Activated naive CD4-positive, alpha-beta T cell treated with anti-CD3 and anti-CD28 coated beads for 36 hours (primary cell): ENCODE measurements at regions not wholly inside any gene's neighbourhood (a gene's known extent, or its start where the extent isn't known, plus 50 kb on each side); places are given as distances from the start of the nearest gene placed in this dataset.
"Not testable (repeated sequence)": the region's sequence is repeated elsewhere in the genome, so short reads cannot be mapped to it uniquely, and the experiment has no call there.

Experiments used
- CTCF ChIA-PET: fragments of 350-600 bp; sonication (Branson Sonifier 250); formaldehyde crosslinking; loops from one replicate; lab custom pipeline; 2021; ENCODE audit warnings: antibody characterized with exemption; lab: Charles Lee
- DNase-seq: peaks from one replicate; pipeline ENCODE4 v3.0.0-alpha.2; 2020
- H3K27ac Mint-ChIP-seq: one replicate; pipeline ENCODE4 v1.8.0; 2021; ENCODE audit warnings: mild to moderate bottlenecking, mixed read lengths
- H3K27me3 Mint-ChIP-seq: one replicate; pipeline ENCODE4 v1.8.0; 2021; ENCODE audit warnings: low read depth, mixed read lengths
- H3K36me3 Mint-ChIP-seq: one replicate; pipeline ENCODE4 v1.8.0; 2021; ENCODE audit warnings: low read depth, mixed read lengths
- H3K4me1 Mint-ChIP-seq: one replicate; pipeline ENCODE4 v1.8.0; 2021; ENCODE audit warnings: low read depth, mixed read lengths
- H3K4me3 Mint-ChIP-seq: one replicate; pipeline ENCODE4 v1.8.0; 2021; ENCODE audit warnings: mild to moderate bottlenecking, moderate library complexity, mixed read lengths
- H3K9me3 Mint-ChIP-seq: one replicate; pipeline ENCODE4 v1.8.0; 2021; ENCODE audit warnings: mixed read lengths
- intact Hi-C: fragments of 100-400 bp; cut with micrococcal nuclease; formaldehyde crosslinking; loops from one replicate; pipeline ENCODE4 v1.15.1; 2023

DNA sequence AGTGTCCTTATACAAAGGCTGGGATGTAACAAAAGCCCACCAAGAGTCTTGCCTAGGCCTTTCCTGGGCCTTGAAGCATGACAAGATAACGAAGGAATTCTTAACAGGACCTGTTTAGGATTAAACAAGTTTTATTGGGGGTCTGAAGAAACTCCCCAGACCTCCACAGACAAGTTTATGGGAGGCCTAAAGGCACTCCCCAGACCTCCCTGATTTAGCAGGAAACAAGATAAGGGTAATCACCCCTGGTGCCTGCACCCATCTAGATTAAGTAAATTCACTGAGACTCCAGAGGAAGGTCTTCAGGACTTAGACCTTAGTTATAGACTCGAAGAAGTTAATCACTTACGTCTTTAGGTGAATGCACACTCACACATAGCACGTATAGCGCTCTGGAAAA is 208.4 kb upstream of the SMLR1 start:
- intact Hi-C loops, H3K36me3 Mint-ChIP-seq, H3K27me3 Mint-ChIP-seq, DNase-seq, H3K9me3 Mint-ChIP-seq, H3K27ac Mint-ChIP-seq, H3K4me3 Mint-ChIP-seq, CTCF ChIA-PET: not testable (repeated sequence)
- H3K4me1 Mint-ChIP-seq, result peaks cover 14% of the 10 kb centered on the region

DNA sequence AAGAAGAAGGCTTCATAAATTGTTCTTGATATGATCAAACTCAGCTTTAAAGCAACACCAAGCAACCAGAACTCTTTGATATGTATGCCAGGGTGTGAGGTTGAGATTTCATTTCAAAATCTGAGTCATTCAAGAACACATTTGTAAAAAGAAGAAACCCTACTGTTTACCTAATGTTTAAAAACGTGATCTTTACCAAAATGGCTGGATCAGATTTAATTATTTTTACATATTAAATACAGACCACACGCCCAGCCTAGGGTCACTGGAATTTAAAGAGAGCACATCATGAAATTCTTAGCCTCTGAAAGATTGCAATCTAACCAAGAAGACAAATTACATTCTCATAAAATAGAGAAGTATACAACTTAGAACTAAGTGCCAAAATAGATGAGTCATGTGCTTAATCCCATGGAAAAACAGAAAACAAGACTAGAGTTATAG is 206.8 kb upstream of the SMLR1 start:
- intact Hi-C loops, result loop anchor here (2.0 to 5.0 kb wide), 2 partner anchors 104 to 593 kb away; no protein-coding TSS in a partner anchor
- Mint-ChIP-seq H3K9me3 (peaks cover 8% of the 10 kb centered on the region), H3K27me3 (no peaks in the 10 kb centered on the region), H3K27ac (no peak overlapping the region), H3K4me3 (no peak overlapping the region), H3K36me3 (no peaks in the 10 kb centered on the region), H3K4me1 (peaks cover 14% of the 10 kb centered on the region)
- no peak for DNase-seq
- CTCF ChIA-PET, result no interaction called here

DNA sequence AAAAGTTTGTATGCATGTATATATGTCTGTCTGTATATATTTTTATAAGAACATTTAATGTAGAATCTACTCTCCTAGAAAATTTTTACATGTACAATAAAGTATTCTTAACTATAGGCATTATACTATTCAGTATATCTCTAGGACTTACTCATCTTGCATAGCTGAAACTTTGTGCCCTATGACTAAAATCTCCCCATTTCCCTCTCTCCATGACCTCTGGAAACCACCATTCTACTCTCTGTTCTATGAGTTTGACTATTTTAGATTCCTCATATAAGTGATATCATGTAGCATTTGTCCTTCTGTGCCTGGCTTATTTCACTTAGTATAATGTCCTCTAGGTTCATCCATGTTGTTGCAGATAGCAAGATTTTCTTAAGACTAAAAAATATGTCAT is 205.1 kb upstream of the SMLR1 start:
- Mint-ChIP-seq H3K27me3 (no peaks in the 10 kb centered on the region), H3K9me3 (peaks cover 8% of the 10 kb centered on the region), H3K27ac (no peak overlapping the region), H3K4me1 (peaks cover 17% of the 10 kb centered on the region), H3K36me3 (no peaks in the 10 kb centered on the region), H3K4me3 (no peak overlapping the region)
- CTCF ChIA-PET, result interaction anchor here (0.9 kb wide), 1 partner anchor 76 kb away, joined by 3 read pairs; no protein-coding TSS in a partner anchor
- no peak for DNase-seq
- intact Hi-C loops, result loop anchor here (1.0 to 5.0 kb wide), 3 partner anchors 20 to 595 kb away; no protein-coding TSS in a partner anchor

DNA sequence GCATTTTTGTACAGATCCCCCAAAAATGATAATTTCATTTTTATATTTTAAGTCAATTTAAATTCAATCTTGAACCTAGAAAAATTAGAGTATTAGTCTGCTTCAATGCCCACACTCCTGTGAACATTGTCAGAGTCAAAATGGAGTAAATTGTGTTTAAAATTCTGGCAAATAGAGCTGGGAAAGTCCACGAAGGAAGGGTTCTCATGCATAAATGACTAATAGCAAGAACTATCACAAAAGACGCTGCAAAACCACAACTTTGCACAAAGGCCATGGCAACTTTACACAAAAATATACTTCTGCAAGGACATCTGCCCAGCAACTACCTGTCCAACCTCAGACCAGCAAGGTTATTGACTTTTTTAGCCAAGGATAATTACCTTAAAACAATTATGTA is 203.2 kb upstream of the SMLR1 start:
- Mint-ChIP-seq H3K9me3 (peaks cover 8% of the 10 kb centered on the region), H3K4me3 (no peak overlapping the region), H3K4me1 (peaks cover 17% of the 10 kb centered on the region), H3K27ac (no peak overlapping the region), H3K27me3 (no peaks in the 10 kb centered on the region), H3K36me3 (no peaks in the 10 kb centered on the region)
- DNase-seq, result no peak
- CTCF ChIA-PET, result no interaction called here
- intact Hi-C loops, result loop anchor here (5.0 kb wide), 1 partner anchor 597 kb away; no protein-coding TSS in a partner anchor

DNA sequence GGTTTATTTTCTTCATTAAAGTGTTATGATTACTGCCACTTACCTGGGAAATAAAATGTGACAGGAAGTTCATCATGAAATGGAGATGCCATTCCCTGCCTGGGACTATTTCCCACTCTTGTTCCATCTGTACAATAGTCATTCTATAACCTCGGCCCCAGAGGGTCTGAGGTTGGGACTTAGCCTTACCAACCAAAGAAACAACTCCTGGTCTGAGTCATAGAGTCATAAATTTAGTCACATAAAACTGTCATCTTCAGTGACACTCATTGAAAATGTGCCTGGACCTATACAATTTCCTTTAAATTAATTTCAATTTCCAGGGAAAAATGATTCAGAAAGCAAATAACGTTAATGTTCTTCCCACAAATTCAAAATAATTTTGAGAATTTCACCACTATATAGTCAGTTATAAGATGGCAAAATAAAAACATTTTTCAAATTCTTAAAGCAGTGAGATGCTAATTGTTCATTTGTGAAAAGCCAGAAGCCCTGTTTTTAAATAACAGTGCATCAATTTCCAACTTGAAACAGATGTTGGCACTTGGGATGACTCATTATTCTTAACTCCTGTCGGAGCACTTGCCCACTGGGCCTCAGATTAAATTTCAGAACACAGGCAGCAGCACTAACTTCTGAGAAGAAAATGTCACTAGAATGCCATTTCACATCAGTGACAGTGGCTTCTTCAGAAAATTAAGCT is 201.2 kb upstream of the SMLR1 start:
- CTCF ChIA-PET, result interaction anchor here (0.7 kb wide), 1 partner anchor 123 kb away, joined by 3 read pairs; no protein-coding TSS in a partner anchor

DNA sequence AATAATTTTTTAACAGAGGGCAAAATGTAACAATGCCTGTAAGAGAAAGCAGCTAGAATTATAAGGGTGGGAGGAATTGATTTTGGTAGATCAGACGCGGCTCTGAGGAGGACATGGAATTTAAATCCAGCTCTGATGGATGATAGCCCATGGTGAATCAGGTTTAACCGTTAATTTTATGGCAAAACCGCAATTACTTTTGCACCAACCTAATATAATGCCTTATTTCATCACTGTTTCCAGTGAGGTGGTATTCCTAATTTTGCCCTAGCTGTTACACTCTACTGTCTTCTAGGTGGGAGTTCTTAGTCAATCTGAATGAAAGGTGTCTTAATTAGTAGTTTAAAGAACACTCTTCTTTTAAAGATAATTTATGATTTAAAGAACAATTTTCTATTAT is 198.3 kb upstream of the SMLR1 start:
- no peak overlapping the region for H3K27ac Mint-ChIP-seq
- intact Hi-C loops, result no loop called here
- no peak overlapping the region for H3K4me3 Mint-ChIP-seq
- peaks cover 7% of the 10 kb centered on the region for H3K4me1 Mint-ChIP-seq
- DNase-seq, result no peak
- no peaks in the 10 kb centered on the region for H3K36me3 Mint-ChIP-seq
- CTCF ChIA-PET, result no interaction called here
- H3K9me3 Mint-ChIP-seq, result no peaks in the 10 kb centered on the region
- no peaks in the 10 kb centered on the region for H3K27me3 Mint-ChIP-seq

More for the DNA sequence above, 201.2 kb upstream of the SMLR1 start:
- no peak overlapping the region for H3K4me3 Mint-ChIP-seq
- intact Hi-C loops, result no loop called here
- H3K36me3 Mint-ChIP-seq, result no peaks in the 10 kb centered on the region
- H3K4me1 Mint-ChIP-seq, result peaks cover 15% of the 10 kb centered on the region
- DNase-seq, result peak; percentile 15
- no peak overlapping the region for H3K27ac Mint-ChIP-seq
- no peaks in the 10 kb centered on the region for H3K27me3 Mint-ChIP-seq
- peaks cover 8% of the 10 kb centered on the region for H3K9me3 Mint-ChIP-seq

DNA sequence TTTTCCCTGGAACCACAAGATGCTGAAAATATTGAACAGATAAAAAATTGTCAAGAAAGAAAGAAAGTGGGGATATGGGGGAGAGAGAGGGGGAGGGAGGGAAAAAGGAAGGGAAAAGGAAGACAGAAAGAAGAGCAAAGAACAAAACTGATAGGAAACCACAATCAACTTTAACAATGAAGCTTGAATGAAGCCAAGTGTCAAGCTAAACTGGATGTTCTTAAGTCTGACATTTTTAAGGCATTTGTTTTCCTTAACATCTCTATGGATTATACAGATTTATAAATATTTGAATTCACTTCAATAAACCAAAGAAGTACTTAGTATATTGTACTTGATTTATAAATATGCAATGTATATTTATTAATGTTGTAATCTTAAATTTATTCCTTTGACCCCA is 197.6 kb upstream of the SMLR1 start:
- H3K36me3 Mint-ChIP-seq, result no peaks in the 10 kb centered on the region
- CTCF ChIA-PET, result no interaction called here
- no peaks in the 10 kb centered on the region for H3K27me3 Mint-ChIP-seq
- H3K27ac Mint-ChIP-seq, result no peak overlapping the region
- intact Hi-C loops, result no loop called here
- H3K4me1 Mint-ChIP-seq, result peaks cover 7% of the 10 kb centered on the region
- H3K9me3 Mint-ChIP-seq, result no peaks in the 10 kb centered on the region
- H3K4me3 Mint-ChIP-seq, result no peak overlapping the region
- DNase-seq, result no peak

DNA sequence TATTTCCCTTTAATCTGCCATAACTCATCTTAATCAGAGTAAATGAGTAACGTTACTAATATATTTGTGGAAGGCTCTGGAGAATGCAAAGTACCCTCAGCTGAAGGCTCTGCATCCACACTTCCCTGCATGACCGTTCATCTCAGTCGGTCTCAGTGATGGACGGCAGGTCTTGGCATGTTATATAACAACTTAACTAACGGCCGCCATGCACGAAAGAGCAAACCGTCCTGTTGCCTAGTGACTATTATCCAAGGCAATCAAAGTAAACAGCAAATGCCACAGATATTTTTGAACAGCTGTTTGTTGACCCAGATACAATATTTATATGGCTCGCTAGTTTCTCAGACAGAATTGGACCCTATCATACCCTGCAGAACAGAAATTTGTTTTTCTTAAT is 194.9 kb upstream of the SMLR1 start:
- DNase-seq, result no peak
- CTCF ChIA-PET, result interaction anchor here (0.8 kb wide), 1 partner anchor 306 kb away, joined by 3 read pairs; no protein-coding TSS in a partner anchor
- intact Hi-C loops, result no loop called here
- H3K9me3 Mint-ChIP-seq, result peaks cover 9% of the 10 kb centered on the region
- no peaks in the 10 kb centered on the region for H3K27me3 Mint-ChIP-seq
- H3K4me3 Mint-ChIP-seq, result no peak overlapping the region
- no peaks in the 10 kb centered on the region for H3K36me3 Mint-ChIP-seq
- H3K27ac Mint-ChIP-seq, result no peak overlapping the region
- H3K4me1 Mint-ChIP-seq, result peaks cover 4% of the 10 kb centered on the region

DNA sequence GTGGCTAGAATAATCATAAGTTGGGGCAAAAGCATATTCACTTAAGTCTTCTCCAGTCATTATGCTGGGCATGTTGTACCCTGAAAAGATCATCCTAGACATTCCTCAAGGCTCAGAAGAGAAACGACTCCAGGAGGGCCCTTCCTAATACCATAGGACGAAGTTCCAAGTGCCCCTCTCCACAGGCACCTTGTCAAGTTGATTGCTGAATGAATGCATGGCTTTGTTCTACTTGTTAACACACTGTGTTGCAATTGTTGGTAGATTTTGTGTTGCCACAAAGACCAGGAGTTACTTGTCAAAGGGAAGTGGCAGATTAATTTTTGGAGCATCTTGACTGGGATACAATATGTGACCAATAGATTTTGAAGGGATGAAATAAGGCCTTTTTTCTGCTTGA is 194.3 kb upstream of the SMLR1 start:
- H3K36me3 Mint-ChIP-seq, result no peaks in the 10 kb centered on the region
- intact Hi-C loops, result no loop called here
- CTCF ChIA-PET, result no interaction called here
- DNase-seq, result no peak
- no peak overlapping the region for H3K27ac Mint-ChIP-seq
- H3K9me3 Mint-ChIP-seq, result peaks cover 11% of the 10 kb centered on the region
- H3K4me3 Mint-ChIP-seq, result no peak overlapping the region
- peaks cover 4% of the 10 kb centered on the region for H3K4me1 Mint-ChIP-seq
- no peaks in the 10 kb centered on the region for H3K27me3 Mint-ChIP-seq

DNA sequence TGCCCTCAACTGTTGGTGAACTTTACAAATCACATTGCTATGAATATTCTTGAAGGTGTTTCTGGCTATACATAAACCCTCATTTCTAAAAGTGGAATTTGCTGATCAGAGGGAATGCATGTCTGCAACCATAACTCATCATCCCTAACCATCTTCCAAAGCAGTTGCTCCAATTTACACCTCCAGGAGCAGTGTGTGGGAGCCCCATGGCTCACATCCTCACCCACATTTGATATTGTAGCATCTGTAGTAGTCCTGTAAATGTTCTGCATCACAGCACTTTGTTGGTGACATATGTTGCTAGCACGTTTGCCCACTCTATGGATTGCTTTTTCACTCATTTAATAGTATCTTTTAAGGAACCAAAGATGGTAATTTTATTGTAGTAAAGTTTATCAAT is 183.8 kb upstream of the SMLR1 start:
- Mint-ChIP-seq H3K4me1 (peaks cover 2% of the 10 kb centered on the region), H3K27ac (no peak overlapping the region), H3K4me3 (no peak overlapping the region), H3K9me3 (peaks cover 25% of the 10 kb centered on the region), H3K36me3 (peaks cover 6% of the 10 kb centered on the region), H3K27me3 (no peaks in the 10 kb centered on the region)
- intact Hi-C loops, result no loop called here
- CTCF ChIA-PET, result no interaction called here
- DNase-seq, result no peak

DNA sequence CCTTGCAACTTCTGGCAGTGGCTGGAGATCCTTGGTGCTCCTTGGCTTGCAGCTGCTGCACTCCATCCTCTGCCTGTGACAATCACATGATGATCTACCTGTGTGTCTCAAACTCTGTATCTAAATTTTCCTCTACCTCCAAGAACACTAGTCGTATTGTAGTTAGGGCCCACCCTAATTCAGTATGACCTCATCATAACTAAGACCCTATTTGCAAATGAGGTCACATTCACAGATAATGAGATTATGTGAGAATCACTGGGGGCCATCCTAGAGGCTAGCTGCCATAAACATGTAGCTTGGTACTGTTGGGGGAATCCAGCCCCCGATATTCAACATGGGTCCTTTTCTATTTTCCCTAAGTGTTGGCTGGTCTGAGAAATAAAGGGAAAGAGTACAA is 183.0 kb upstream of the SMLR1 start:
- CTCF ChIA-PET, result no interaction called here
- no peaks in the 10 kb centered on the region for H3K27me3 Mint-ChIP-seq
- intact Hi-C loops, result no loop called here

DNA sequence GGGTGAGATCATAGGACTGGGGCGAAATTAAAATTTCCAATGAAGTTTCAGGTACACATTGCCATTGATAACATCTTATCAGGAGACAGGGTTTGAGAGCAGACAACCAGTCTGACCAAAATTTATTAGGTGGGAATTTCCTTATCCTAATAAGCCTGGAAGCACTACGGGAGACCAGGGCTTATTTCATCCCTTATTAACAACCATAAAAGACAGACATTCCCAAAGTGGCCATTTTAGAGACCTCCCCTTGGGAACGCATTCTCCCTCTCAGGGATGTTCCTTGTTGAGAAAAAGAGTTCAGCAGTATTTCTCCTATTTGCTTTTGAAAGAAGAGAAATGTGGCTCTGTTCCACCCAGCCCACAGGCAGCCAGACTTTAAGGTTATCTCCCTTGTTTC is 182.4 kb upstream of the SMLR1 start:
- CTCF ChIA-PET, intact Hi-C loops, H3K27me3 Mint-ChIP-seq, DNase-seq, H3K27ac Mint-ChIP-seq, H3K36me3 Mint-ChIP-seq, H3K4me3 Mint-ChIP-seq, H3K4me1 Mint-ChIP-seq: not testable (repeated sequence)
- H3K9me3 Mint-ChIP-seq, result peaks cover 22% of the 10 kb centered on the region

More for the DNA sequence above, 183.0 kb upstream of the SMLR1 start:
- Mint-ChIP-seq H3K36me3 (peaks cover 6% of the 10 kb centered on the region), H3K9me3 (peaks cover 22% of the 10 kb centered on the region), H3K4me1 (peaks cover 2% of the 10 kb centered on the region), H3K4me3 (no peak overlapping the region), H3K27ac (no peak overlapping the region)
- DNase-seq, result no peak

DNA sequence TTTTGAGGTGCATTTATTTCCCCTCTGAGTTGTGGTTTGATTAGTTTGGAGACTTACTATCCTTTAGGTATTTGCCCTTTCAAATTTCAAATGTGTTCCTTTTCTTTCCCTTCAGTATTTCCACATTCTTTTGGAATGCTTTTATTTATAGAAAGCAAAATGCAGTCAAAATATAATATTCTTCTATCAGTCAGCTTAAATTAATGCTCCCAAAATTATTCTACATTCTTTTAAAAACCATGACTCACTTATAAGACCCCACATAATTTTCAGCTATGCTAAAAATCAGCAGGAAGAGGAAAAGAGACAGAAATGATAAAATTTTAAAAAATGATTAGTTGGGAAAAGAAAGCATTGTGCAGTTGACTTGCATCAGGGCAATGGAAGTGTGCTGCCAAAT is 180.0 kb upstream of the SMLR1 start:
- Mint-ChIP-seq H3K36me3 (peaks cover 6% of the 10 kb centered on the region), H3K4me1 (no peaks in the 10 kb centered on the region), H3K9me3 (peaks cover 22% of the 10 kb centered on the region), H3K4me3 (no peak overlapping the region), H3K27ac (no peak overlapping the region), H3K27me3 (no peaks in the 10 kb centered on the region)
- no peak for DNase-seq
- CTCF ChIA-PET, result interaction anchor here (0.6 to 1.3 kb wide), 2 partner anchors 51 to 1008 kb away, joined by 3 to 4 read pairs; no protein-coding TSS in a partner anchor
- intact Hi-C loops, result no loop called here
